HCT116 (cell line): ENCODE measurements at regions not wholly inside any gene's neighbourhood (a gene's known extent, or its start where the extent isn't known, plus 50 kb on each side); places are given as distances from the start of the nearest gene placed in this dataset.

ENCODE experiments used
- ATAC-seq: fragments of 200-7000 bp; cut with Tn5 transposase; 2 replicates; pipeline ENCODE4 v1.9.1; 2020; ENCODE audit warnings: mild to moderate bottlenecking, moderate library complexity
- BruUV-seq: library from RNA; stranded (reverse); fragments of 400-500 nt; replicated peaks from 2 replicates; lab custom pipeline; 2021; lab: Mats Ljungman, UMichigan
- CTCF ChIA-PET: fragments of 300-600 bp; sonication (Branson Sonifier 250); formaldehyde crosslinking; loops from one replicate; lab custom pipeline; 2021; ENCODE audit warnings: antibody characterized with exemption; lab: Charles Lee
- POLR2A ChIA-PET: fragments of 300-600, 350-600 bp; sonication (Branson Sonifier 250); formaldehyde crosslinking; loops from one replicate; lab custom pipeline; 2021; ENCODE audit warnings: antibody characterized with exemption; lab: Charles Lee
- RAD21 ChIA-PET, 2 experiments: fragments of 300-600 bp; sonication (Branson Sonifier 250); formaldehyde crosslinking; loops; one replicate each; lab custom pipeline; 2023; ENCODE audit warnings: low total read pairs in 2 of 2; ENCODE audit not compliant: uncharacterized antibody in 2 of 2, unreplicated experiment in 2 of 2, low non-redundant PET in 1 of 2; lab: Charles Lee
- DNase-seq: peaks from one replicate; pipeline ENCODE4 v3.0.0-alpha.2; 2010; ENCODE audit warnings: low read depth, low spot score
- H2AFZ ChIP-seq: fragments of 200-600 bp; shearing (Covaris generic), sonication (generic); 2 replicates; pipeline ENCODE4 v1.6.1; 2017; ENCODE audit warnings: low read depth, mixed run types, mixed read lengths, antibody characterized with exemption, low read length; ENCODE audit not compliant: poor library complexity, severe bottlenecking
- H3K27ac ChIP-seq: 2 replicates; pipeline ENCODE4 v1.5.1; 2012; ENCODE audit warnings: low read depth, low read length
- H3K27me3 ChIP-seq: fragments of 200-600 bp; sonication (generic); 2 replicates; pipeline ENCODE4 v1.6.1; 2016; ENCODE audit warnings: mixed run types, low read length, mixed read lengths; ENCODE audit not compliant: insufficient read depth
- H3K36me3 ChIP-seq, 2 experiments: fragments of 200-500 bp in 1 of 2; fragments of 200-600 bp in 1 of 2; sonication (Bioruptor generic) in 1 of 2; sonication (generic) in 1 of 2; 2 replicates each; pipeline versions ENCODE4 v1.5.1 to v1.6.1; 2014 to 2016; ENCODE audit warnings: low read length in 2 of 2, inconsistent platforms in 1 of 2, mixed read lengths in 1 of 2, mixed run types in 1 of 2; ENCODE audit not compliant: insufficient read depth in 2 of 2, control insufficient read depth in 1 of 2
- H3K4me1 ChIP-seq, 2 experiments: fragments of 200-600 bp in 1 of 2; sonication (generic) in 1 of 2; 2 replicates each; pipeline versions ENCODE4 v1.5.1 to v1.6.1; 2012 to 2017; ENCODE audit warnings: low read length in 2 of 2, inconsistent platforms in 1 of 2, mild to moderate bottlenecking in 1 of 2, mixed read lengths in 1 of 2, mixed run types in 1 of 2, moderate library complexity in 1 of 2; ENCODE audit not compliant: insufficient read depth in 2 of 2, control insufficient read depth in 1 of 2
- H3K4me2 ChIP-seq: fragments of 200-600 bp; sonication (generic); 2 replicates; pipeline ENCODE4 v1.6.1; 2017; ENCODE audit warnings: mixed run types, low read length, mixed read lengths
- H3K4me3 ChIP-seq, 2 experiments: fragments of 200-600 bp in 1 of 2; sonication (generic) in 1 of 2; replicated peaks in 1 of 2; 2 replicates each; pipeline ENCODE4 v1.5.1; 2011 to 2016; ENCODE audit warnings: low read length in 2 of 2, control low read depth in 1 of 2, low read depth in 1 of 2, mild to moderate bottlenecking in 1 of 2, mixed read lengths in 1 of 2, mixed run types in 1 of 2
- H3K79me2 ChIP-seq: fragments of 200-600 bp; sonication (generic); 2 replicates; pipeline ENCODE4 v1.6.1; 2017; ENCODE audit warnings: mild to moderate bottlenecking, mixed run types, low read length, moderate library complexity, mixed read lengths; ENCODE audit not compliant: insufficient read depth
- H3K9ac ChIP-seq: fragments of 200-600 bp; sonication (generic); 2 replicates; pipeline ENCODE4 v1.6.1; 2016; ENCODE audit warnings: low read length, mixed read lengths
- H3K9me2 ChIP-seq: fragments of 200-600 bp; sonication (generic), shearing (Covaris generic); 2 replicates; pipeline ENCODE4 v1.6.1; 2017; ENCODE audit warnings: mixed run types, mild to moderate bottlenecking, moderate library complexity; ENCODE audit not compliant: insufficient read depth
- H3K9me3 ChIP-seq, 2 experiments: fragments of 200-500 bp in 1 of 2; fragments of 200-600 bp in 1 of 2; sonication (Bioruptor generic) in 1 of 2; sonication (generic) in 1 of 2; 2 replicates each; pipeline ENCODE4 v1.6.1; 2014 to 2017; ENCODE audit warnings: low read length in 2 of 2, mixed read lengths in 2 of 2, inconsistent platforms in 1 of 2, low read depth in 1 of 2, mild to moderate bottlenecking in 1 of 2, mixed run types in 1 of 2, moderate library complexity in 1 of 2; ENCODE audit not compliant: control insufficient read depth in 1 of 2, insufficient read depth in 1 of 2
- H4K20me1 ChIP-seq: fragments of 200-600 bp; sonication (generic), shearing (Covaris generic); 2 replicates; pipeline ENCODE4 v1.6.1; 2017; ENCODE audit warnings: mixed run types, mild to moderate bottlenecking, moderate library complexity; ENCODE audit not compliant: insufficient read depth
- CBX3 ChIP-seq: IDR thresholded peaks from 2 replicates; pipeline ENCODE4 v1.6.1; 2012; ENCODE audit warnings: low read depth
- CEBPB ChIP-seq: IDR thresholded peaks from 2 replicates; pipeline ENCODE4 v1.6.1; 2012; ENCODE audit warnings: low read depth
- EGR1 ChIP-seq: IDR thresholded peaks from 2 replicates; pipeline ENCODE4 v1.6.1; 2012; ENCODE audit warnings: low read depth
- ELF1 ChIP-seq: IDR thresholded peaks from 2 replicates; pipeline ENCODE4 v1.6.1; 2012; ENCODE audit warnings: low read depth, borderline replicate concordance
- EZH2phosphoT487 ChIP-seq: fragments of 200-600 bp; IDR thresholded peaks from 2 replicates; pipeline ENCODE4 v1.6.1; 2018; ENCODE audit warnings: antibody characterized with exemption, borderline replicate concordance
- FOSL1 ChIP-seq: IDR thresholded peaks from 2 replicates; pipeline ENCODE4 v1.6.1; 2012; ENCODE audit warnings: low read depth
- JUND ChIP-seq: IDR thresholded peaks from 2 replicates; pipeline ENCODE4 v1.6.1; 2012
- POLR2A ChIP-seq: IDR thresholded peaks from 2 replicates; pipeline ENCODE4 v1.7.0; 2011; ENCODE audit warnings: borderline replicate concordance; ENCODE audit not compliant: insufficient read depth, insufficient read length; ENCODE audit errors: extremely low read depth
- SIN3A ChIP-seq: IDR thresholded peaks from 2 replicates; pipeline ENCODE4 v1.6.1; 2012; ENCODE audit warnings: low read depth
- SP1 ChIP-seq: IDR thresholded peaks from 2 replicates; pipeline ENCODE4 v1.6.1; 2012; ENCODE audit warnings: low read depth
- TCF7L2 ChIP-seq: IDR thresholded peaks from 2 replicates; pipeline ENCODE4 v1.7.0; 2011; ENCODE audit warnings: borderline replicate concordance, inconsistent platforms; ENCODE audit not compliant: insufficient read depth, insufficient read length; ENCODE audit errors: extremely low read depth
- YY1 ChIP-seq: IDR thresholded peaks from 2 replicates; pipeline ENCODE4 v1.6.1; 2011; ENCODE audit warnings: low read length, low read depth, moderate library complexity, mild to moderate bottlenecking; ENCODE audit not compliant: insufficient replicate concordance; ENCODE audit errors: extremely low read depth
- ZFX ChIP-seq: fragments of 450-650 bp; IDR thresholded peaks from 2 replicates; pipeline ENCODE4 v1.6.1; 2017
- ZNF274 ChIP-seq: fragments of 200-500 bp; sonication (Bioruptor generic); IDR thresholded peaks from 2 replicates; pipeline ENCODE4 v1.6.1; 2014; ENCODE audit warnings: mild to moderate bottlenecking, low read depth, low read length, inconsistent platforms
- intact Hi-C: fragments of 100-400 bp; cut with micrococcal nuclease; formaldehyde crosslinking; loops from 2 replicates; pipeline ENCODE4 v1.10.0; 2022
- TF ChIP-seq, protein P1 (sequence below), 3 experiments: fragments of 200-600 bp in 1 of 3; sonication (generic) in 1 of 3; IDR thresholded peaks in 2 of 3; conservative IDR thresholded peaks in 1 of 3; 2 replicates each; pipeline ENCODE4 v1.5.1; 2012 to 2017; ENCODE audit warnings: low read depth in 2 of 3, low read length in 2 of 3, antibody characterized with exemption in 1 of 3, borderline replicate concordance in 1 of 3, control low read depth in 1 of 3, mild to moderate bottlenecking in 1 of 3, mixed read lengths in 1 of 3, mixed run types in 1 of 3, moderate library complexity in 1 of 3; ENCODE audit not compliant: insufficient read depth in 1 of 3
- TF ChIP-seq, protein P2 (sequence below): IDR thresholded peaks from 2 replicates; pipeline ENCODE4 v1.6.1; 2012
- TF ChIP-seq, protein P3 (sequence below): IDR thresholded peaks from 2 replicates; pipeline ENCODE4 v1.6.1; 2012
- TF ChIP-seq, protein P4 (sequence below): IDR thresholded peaks from 2 replicates; pipeline ENCODE4 v1.6.1; 2012; ENCODE audit warnings: low read depth

DNA sequence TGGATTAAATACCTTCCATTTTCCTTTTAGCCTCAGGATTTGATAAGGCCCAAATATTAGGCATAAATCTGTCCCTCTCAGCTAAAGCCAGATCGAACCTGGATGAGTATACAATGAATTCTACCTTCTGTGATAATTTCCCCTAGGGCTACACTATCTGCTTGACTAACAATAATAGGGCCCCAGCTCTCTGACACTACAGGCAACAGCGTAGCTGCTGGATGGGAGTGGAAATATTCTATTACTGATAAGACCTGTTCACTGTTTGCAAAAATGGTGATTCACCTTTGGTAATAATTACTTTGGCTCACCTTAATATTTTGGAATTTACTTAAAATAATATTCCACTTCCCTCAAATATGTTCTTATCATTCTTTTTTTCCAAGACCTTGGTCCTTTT is 644.2 kb upstream of the SEMA6A start:
- CTCF ChIA-PET: no interaction called here
- no peak for DNase-seq
- H3K9me2 ChIP-seq: no peaks in the 10 kb centered on the region

More for the DNA sequence above, 644.2 kb upstream of the SEMA6A start:
- no peak overlapping the region for H3K27ac ChIP-seq
- ChIA-PET POLR2A (no interaction called here), RAD21 (no interaction called here)
- no peaks in the 10 kb centered on the region for H4K20me1 ChIP-seq
- no peak for TF ChIP-seq EZH2phosphoT487
- no peak for TF ChIP-seq FOSL1
- no peak for TF ChIP-seq EGR1
- TF ChIP-seq, protein P1, sequence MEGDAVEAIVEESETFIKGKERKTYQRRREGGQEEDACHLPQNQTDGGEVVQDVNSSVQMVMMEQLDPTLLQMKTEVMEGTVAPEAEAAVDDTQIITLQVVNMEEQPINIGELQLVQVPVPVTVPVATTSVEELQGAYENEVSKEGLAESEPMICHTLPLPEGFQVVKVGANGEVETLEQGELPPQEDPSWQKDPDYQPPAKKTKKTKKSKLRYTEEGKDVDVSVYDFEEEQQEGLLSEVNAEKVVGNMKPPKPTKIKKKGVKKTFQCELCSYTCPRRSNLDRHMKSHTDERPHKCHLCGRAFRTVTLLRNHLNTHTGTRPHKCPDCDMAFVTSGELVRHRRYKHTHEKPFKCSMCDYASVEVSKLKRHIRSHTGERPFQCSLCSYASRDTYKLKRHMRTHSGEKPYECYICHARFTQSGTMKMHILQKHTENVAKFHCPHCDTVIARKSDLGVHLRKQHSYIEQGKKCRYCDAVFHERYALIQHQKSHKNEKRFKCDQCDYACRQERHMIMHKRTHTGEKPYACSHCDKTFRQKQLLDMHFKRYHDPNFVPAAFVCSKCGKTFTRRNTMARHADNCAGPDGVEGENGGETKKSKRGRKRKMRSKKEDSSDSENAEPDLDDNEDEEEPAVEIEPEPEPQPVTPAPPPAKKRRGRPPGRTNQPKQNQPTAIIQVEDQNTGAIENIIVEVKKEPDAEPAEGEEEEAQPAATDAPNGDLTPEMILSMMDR (IDR thresholded peaks at IDR 0.05 in 2 of 3, conservative IDR thresholded peaks at IDR 0.05 in 1 of 3; ENCODE audit: borderline replicate concordance in 1 of 3, insufficient read depth in 1 of 3, low read depth in 2 of 3, low read length in 2 of 3): no peak
- TF ChIP-seq ZNF274: no peak
- TF ChIP-seq CBX3: no peak
- TF ChIP-seq ELF1: no peak
- TF ChIP-seq, protein P2, sequence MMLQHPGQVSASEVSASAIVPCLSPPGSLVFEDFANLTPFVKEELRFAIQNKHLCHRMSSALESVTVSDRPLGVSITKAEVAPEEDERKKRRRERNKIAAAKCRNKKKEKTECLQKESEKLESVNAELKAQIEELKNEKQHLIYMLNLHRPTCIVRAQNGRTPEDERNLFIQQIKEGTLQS: no peak
- TF ChIP-seq, protein P3, sequence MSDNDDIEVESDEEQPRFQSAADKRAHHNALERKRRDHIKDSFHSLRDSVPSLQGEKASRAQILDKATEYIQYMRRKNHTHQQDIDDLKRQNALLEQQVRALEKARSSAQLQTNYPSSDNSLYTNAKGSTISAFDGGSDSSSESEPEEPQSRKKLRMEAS: no peak
- no peak for TF ChIP-seq TCF7L2
- TF ChIP-seq JUND: no peak
- no peak for TF ChIP-seq POLR2A
- TF ChIP-seq SP1: no peak
- no peak for TF ChIP-seq SIN3A
- TF ChIP-seq CEBPB: no peak
- TF ChIP-seq YY1: no peak
- TF ChIP-seq ZFX: no peak
- TF ChIP-seq, protein P4, sequence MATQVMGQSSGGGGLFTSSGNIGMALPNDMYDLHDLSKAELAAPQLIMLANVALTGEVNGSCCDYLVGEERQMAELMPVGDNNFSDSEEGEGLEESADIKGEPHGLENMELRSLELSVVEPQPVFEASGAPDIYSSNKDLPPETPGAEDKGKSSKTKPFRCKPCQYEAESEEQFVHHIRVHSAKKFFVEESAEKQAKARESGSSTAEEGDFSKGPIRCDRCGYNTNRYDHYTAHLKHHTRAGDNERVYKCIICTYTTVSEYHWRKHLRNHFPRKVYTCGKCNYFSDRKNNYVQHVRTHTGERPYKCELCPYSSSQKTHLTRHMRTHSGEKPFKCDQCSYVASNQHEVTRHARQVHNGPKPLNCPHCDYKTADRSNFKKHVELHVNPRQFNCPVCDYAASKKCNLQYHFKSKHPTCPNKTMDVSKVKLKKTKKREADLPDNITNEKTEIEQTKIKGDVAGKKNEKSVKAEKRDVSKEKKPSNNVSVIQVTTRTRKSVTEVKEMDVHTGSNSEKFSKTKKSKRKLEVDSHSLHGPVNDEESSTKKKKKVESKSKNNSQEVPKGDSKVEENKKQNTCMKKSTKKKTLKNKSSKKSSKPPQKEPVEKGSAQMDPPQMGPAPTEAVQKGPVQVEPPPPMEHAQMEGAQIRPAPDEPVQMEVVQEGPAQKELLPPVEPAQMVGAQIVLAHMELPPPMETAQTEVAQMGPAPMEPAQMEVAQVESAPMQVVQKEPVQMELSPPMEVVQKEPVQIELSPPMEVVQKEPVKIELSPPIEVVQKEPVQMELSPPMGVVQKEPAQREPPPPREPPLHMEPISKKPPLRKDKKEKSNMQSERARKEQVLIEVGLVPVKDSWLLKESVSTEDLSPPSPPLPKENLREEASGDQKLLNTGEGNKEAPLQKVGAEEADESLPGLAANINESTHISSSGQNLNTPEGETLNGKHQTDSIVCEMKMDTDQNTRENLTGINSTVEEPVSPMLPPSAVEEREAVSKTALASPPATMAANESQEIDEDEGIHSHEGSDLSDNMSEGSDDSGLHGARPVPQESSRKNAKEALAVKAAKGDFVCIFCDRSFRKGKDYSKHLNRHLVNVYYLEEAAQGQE: no peak
- no peak for ATAC-seq
- H3K4me2 ChIP-seq: no peak overlapping the region
- H3K4me3 ChIP-seq: no peak overlapping the region
- H3K9me3 ChIP-seq: no peaks in the 10 kb centered on the region
- intact Hi-C loops: no loop called here
- H2AFZ ChIP-seq: no peak overlapping the region
- H3K27me3 ChIP-seq: no peaks in the 10 kb centered on the region
- no TSS peak for BruUV-seq
- no peaks in the 10 kb centered on the region for H3K79me2 ChIP-seq
- H3K9ac ChIP-seq: no peak overlapping the region
- no peaks in the 10 kb centered on the region for H3K36me3 ChIP-seq
- no peaks in the 10 kb centered on the region for H3K4me1 ChIP-seq
